ENCODE measurements at regions not wholly inside any gene's neighbourhood (a gene's known extent, or its start where the extent isn't known, plus 50 kb on each side); places are given as distances from the start of the nearest gene placed in this dataset.

- TF ChIP-seq CHD7 (IDR thresholded peaks at IDR 0.05; ENCODE audit: insufficient replicate concordance, low read length) (no peak), POLR2A (IDR thresholded peaks at IDR 0.05; ENCODE audit: control extremely low read depth in 1 of 2, low read depth in 2 of 2, low read length in 2 of 2) (no peak)
These were observed 80.3 kb upstream of the MTPN start for GRCh38 chr7:136057509-136057908.
